Aorta (tissue), 5 donors: ENCODE measurements at regions not wholly inside any gene's neighbourhood (a gene's known extent, or its start where the extent isn't known, plus 50 kb on each side); places are given as distances from the start of the nearest gene placed in this dataset.

Experiments
- ATAC-seq: fragments of 200-7000 bp; cut with Tn5 transposase; one replicate; pipeline ENCODE4 v1.9.1; 2022; ENCODE audit warnings: moderate library complexity; ENCODE audit not compliant: low FRiP score
- DNase-seq, 2 donors: peaks; one replicate each; pipeline ENCODE4 v3.0.0-alpha.2; 2020
- H3K27ac ChIP-seq, 2 donors: one replicate each; pipeline ENCODE4 v1.5.1; 2013; ENCODE audit warnings: low read length in 2 of 2, mild to moderate bottlenecking in 2 of 2, moderate library complexity in 2 of 2, control low read depth in 1 of 2, inconsistent platforms in 1 of 2, low read depth in 1 of 2
- H3K27me3 ChIP-seq, 2 donors: one replicate each; pipeline ENCODE4 v1.6.1; 2013; ENCODE audit warnings: control low read depth in 1 of 2, low read length in 1 of 2, mild to moderate bottlenecking in 1 of 2, moderate library complexity in 1 of 2; ENCODE audit not compliant: insufficient read depth in 2 of 2, control insufficient read depth in 1 of 2
- H3K36me3 ChIP-seq, 2 donors: one replicate each; pipeline ENCODE4 v1.6.1; 2013; ENCODE audit warnings: control low read depth in 1 of 2, low read length in 1 of 2, mild to moderate bottlenecking in 1 of 2; ENCODE audit not compliant: insufficient read depth in 2 of 2, control insufficient read depth in 1 of 2
- H3K4me1 ChIP-seq, 2 donors: one replicate each; pipeline ENCODE4 v1.6.1; 2013; ENCODE audit warnings: low read length in 2 of 2, control low read depth in 1 of 2, mild to moderate bottlenecking in 1 of 2, moderate library complexity in 1 of 2; ENCODE audit not compliant: insufficient read depth in 2 of 2, control insufficient read depth in 1 of 2
- H3K4me3 ChIP-seq, 2 donors: one replicate each; pipeline ENCODE4 v1.5.1; 2013; ENCODE audit warnings: low read length in 2 of 2, control low read depth in 1 of 2, mild to moderate bottlenecking in 1 of 2
- H3K9me3 ChIP-seq: one replicate; pipeline ENCODE4 v1.6.1; 2013; ENCODE audit warnings: mild to moderate bottlenecking, low read length; ENCODE audit not compliant: control insufficient read depth
- WGBS, 2 donors: extraction: QIAGEN DNeasy Blood & Tissue Kit; methylation state at CpG; one replicate each; pipeline ENCODE4 v1.1.7; 2013; 5-methylcytosine and 5-hydroxymethylcytosine counted together
- intact Hi-C, 2 donors: fragments of 100-400 bp; cut with DNase I; formaldehyde crosslinking; loops; one replicate each; pipeline versions ENCODE4 v1.14.2 to v1.15.0; 2022
- donor health status: healthy with polysubstance abuse.
- donor health status: Bipolar disorder and iron deficiency.
- donor health status: DM: no; HTN: no; CAD: no.
- donor health status: DM: no; HTN: no; CAD: no.
- donor health status: DM: yes; HTN: yes; CAD: no.

DNA sequence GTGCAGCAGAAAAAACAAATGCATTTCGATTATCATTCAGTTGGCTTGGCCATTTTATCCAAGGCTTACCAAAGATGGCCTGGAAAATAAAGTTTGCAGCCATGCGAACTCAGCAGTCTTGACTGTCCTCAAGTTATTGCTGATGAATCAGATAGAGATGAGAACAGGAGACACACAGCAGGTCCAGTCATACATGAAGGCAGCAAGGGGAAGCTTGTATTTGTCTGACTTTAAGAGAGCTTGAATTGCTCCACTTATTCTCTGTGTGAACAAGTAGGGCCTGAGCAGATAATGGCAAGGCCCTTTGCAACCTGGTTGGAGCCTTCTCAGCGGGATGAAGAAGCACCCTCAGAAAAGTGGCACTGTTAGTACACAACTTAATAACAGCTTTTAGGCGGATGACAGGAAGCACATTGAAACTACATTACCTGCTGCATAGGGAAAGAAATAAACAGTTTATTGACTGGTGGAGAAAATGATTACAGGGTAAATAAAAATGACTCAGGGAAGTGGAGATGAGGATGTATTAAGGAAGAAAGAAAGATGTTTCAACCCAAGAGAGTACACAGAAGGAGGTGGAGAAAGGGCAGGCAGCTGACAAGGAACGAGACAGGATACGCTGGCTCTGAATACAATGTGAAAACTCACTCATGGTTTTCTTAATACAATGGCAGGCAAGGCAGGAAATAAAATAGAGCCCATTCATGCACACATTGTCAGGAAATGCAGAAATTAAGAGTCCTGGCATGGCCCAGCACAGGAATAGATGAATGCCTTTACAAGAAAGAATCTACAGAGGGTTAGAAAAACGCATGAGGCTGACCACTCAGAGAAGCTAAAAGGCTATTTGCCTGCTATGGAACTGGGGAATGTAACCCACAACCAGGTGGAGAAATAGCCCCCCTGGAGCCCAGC lies 128.4 kb downstream of the GALC start:
- no peaks in the 10 kb centered on the region for H3K36me3 ChIP-seq
- intact Hi-C loops = no loop called here
- no peak overlapping the region for H3K4me3 ChIP-seq
- ATAC-seq (no peak), DNase-seq (no peak)
- H3K27me3 ChIP-seq = peaks cover 0 to 2% of the 10 kb centered on the region in 2 donors
- H3K27ac ChIP-seq = no peak overlapping the region
- no peaks in the 10 kb centered on the region for H3K4me1 ChIP-seq
- no peaks in the 10 kb centered on the region for H3K9me3 ChIP-seq
- 80 to 86% methylated on average over 7 of the region's 7 CpGs for WGBS, 2 donors

DNA sequence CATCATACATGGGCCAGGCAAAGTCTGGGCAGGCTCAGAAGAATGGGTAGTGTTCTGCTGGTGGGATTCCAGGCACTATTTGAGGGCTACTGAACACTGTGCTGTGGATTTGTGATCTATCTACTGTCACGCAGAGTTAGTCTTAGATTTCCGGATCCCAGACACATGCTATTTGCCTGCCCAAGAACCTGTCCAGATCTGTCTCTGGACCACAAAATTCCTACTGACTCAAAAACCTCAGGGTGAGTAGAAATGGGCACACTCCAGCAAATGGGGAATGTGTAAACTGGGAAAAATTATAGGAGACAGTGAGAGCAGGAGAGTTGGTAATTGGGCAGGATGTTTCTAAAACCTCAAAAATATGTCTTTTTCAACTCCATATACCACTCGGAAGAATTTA lies 129.9 kb downstream of the GALC start:
- intact Hi-C loops = no loop called here
- Histone ChIP-seq H3K27me3 (peaks cover 0 to 2% of the 10 kb centered on the region in 2 donors), H3K4me3 (no peak overlapping the region), H3K4me1 (no peaks in the 10 kb centered on the region), H3K36me3 (no peaks in the 10 kb centered on the region), H3K9me3 (no peaks in the 10 kb centered on the region), H3K27ac (no peak overlapping the region)
- 87 to 89% methylated on average over 3 of the region's 3 CpGs for WGBS, 2 donors
- no peak for DNase-seq
- ATAC-seq = no peak

DNA sequence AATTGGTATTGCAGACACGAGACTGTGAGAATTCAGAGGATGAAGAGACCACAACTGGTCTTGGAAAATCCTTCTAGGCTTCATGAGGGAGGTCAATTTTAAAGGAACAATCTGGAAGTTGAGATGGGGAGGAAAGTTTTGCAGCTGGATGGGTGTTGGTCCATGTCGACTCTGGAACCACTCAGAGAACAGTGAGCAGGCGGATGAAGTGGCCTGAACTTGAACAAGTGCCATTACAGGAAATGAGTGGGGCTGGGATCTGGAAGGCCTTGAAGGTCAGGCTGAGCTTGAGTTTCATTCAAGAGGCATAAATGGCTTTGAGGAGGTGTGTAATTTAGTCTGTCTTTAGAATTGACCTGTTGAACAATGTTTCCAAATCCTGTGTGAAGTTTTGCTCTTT lies 140.9 kb downstream of the GALC start:
- Histone ChIP-seq H3K27me3 (peaks cover 0 to 2% of the 10 kb centered on the region in 2 donors), H3K4me3 (no peak overlapping the region), H3K9me3 (peaks cover 1% of the 10 kb centered on the region), H3K4me1 (no peaks in the 10 kb centered on the region), H3K27ac (no peak overlapping the region), H3K36me3 (no peaks in the 10 kb centered on the region)
- ATAC-seq = no peak
- 53 to 82% methylated on average over 3 of the region's 3 CpGs for WGBS, 2 donors
- intact Hi-C loops = no loop called here
- no peak for DNase-seq

DNA sequence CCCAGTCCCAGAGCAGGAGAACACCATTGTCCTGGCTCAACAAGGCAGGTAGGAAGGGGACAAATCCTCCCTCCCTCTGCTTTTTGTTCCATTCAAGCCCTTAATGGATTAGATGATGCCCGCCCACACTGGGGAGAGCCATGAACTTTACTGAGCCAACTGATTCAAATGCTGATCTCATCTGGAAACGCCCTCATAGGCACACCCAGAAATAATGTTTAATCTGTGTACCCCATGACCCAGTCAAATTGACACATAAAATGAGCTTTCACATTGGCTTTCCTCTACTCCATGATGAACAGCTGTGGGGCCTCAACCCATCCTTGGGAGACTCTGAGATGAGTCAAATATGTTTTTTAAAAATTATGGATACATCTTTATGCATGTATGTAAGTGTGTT lies 141.8 kb downstream of the GALC start:
- Histone ChIP-seq H3K36me3 (no peaks in the 10 kb centered on the region), H3K9me3 (peaks cover 1% of the 10 kb centered on the region), H3K27me3 (peaks cover 0 to 2% of the 10 kb centered on the region in 2 donors), H3K4me1 (no peaks in the 10 kb centered on the region), H3K4me3 (no peak overlapping the region), H3K27ac (no peak overlapping the region)
- WGBS, 2 donors = 65 to 66% methylated on average over 2 of the region's 2 CpGs
- no peak for ATAC-seq
- intact Hi-C loops = no loop called here
- DNase-seq = no peak

DNA sequence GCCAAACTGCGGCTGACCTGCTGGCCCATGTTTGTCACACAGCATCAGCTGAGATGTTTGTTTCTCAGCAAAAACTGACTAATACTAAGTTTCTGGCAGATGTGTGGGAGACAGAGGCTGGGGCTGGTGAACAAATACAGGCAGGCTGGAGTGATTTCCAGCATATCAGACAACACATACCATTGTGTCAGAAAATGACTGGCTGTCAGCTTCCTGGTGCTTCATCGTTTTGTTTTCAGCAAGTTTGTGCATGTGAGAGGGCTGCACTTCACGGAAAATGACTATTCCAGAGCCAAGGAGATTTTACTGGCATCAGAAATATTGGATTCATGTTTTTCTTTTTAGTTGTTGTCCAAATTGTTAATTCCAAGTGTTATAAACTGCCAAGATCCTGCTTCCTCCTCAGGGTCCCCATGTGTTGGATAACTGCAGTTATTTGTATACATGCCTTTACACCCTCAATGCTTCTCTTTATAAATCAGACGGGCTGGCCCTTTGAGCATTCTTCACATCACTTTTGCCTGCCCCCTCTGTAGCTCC lies 145.7 kb downstream of the GALC start:
- 51 to 58% methylated on average over 4 of the region's 4 CpGs for WGBS, 2 donors
- intact Hi-C loops = no loop called here
- no peak for ATAC-seq

DNA sequence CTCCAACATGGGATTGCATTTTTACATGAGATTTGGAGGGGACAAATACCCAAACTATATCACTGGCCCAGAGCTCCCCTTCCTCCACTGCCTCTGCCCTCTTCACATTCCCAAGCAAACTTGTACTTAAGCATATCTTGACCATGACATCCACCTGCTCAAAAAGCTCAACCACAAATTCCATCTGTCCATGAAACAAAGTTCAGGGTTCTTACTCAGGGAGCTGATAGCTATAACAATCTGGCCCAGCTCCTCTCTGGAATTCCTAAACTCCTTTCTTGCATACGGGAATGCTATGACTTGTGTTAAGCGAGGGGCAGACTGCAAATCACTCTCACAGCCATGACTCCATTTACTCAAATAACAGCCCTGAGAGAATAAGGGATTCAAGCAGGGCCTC lies 152.1 kb downstream of the GALC start:
- no peak for DNase-seq
- no peaks in the 10 kb centered on the region for H3K4me1 ChIP-seq
- no peak overlapping the region for H3K4me3 ChIP-seq
- 36 to 48% methylated on average over 2 of the region's 2 CpGs for WGBS, 2 donors
- ATAC-seq = no peak
- no peak overlapping the region for H3K27ac ChIP-seq
- intact Hi-C loops = no loop called here
- peaks cover 1% of the 10 kb centered on the region for H3K9me3 ChIP-seq
- H3K27me3 ChIP-seq = no peaks in the 10 kb centered on the region
- no peaks in the 10 kb centered on the region for H3K36me3 ChIP-seq

More for the DNA sequence above, 145.7 kb downstream of the GALC start:
- Histone ChIP-seq H3K27ac (no peak overlapping the region), H3K27me3 (peaks cover 0 to 2% of the 10 kb centered on the region in 2 donors), H3K4me3 (no peak overlapping the region), H3K9me3 (peaks cover 3% of the 10 kb centered on the region), H3K36me3 (no peaks in the 10 kb centered on the region), H3K4me1 (no peaks in the 10 kb centered on the region)
- no peak for DNase-seq

DNA sequence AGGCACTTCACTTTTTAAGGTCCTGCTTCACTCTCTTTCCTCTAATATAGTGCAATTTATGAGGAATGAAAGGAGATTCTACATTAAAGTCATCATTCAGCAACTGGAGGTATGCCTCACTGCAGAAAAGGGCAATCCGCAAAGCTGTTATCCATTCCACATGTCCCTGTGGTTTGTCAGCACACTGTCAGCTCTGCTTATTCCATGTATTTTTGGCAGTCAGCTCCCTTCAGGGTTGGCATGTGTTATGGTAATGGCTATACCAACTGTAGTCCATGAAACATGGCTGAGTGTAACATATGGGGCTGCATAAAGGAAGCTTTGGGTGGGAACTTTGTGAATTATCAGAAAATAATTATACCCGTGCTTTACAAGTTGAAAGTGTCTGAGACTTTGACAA lies 154.1 kb downstream of the GALC start:
- H3K36me3 ChIP-seq = no peaks in the 10 kb centered on the region

DNA sequence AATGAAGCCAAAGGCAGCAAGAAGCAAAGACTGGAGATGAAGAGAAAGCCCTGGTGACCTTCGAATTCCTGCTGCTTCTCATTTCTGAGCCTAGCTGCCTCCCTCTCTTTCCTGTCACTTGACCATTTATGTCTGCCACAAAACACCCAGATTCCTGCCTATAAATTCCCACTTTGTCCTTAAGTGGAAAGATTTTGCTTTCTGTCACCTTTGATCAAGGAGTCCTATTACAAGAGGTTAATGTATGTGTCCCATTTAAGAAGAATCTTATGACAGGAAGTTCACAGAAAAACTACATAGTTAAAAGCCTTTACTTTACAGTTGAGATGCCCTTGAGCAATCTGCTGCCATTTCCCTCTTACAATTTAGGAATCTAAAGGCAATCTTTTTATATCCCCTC lies 155.7 kb downstream of the GALC start:
- 79 to 83% methylated on average over 1 of the region's 1 CpG for WGBS, 2 donors
- no peaks in the 10 kb centered on the region for H3K9me3 ChIP-seq
- no peaks in the 10 kb centered on the region for H3K36me3 ChIP-seq
- no peak for DNase-seq
- intact Hi-C loops = no loop called here
- no peaks in the 10 kb centered on the region for H3K27me3 ChIP-seq
- ATAC-seq = no peak
- no peak overlapping the region for H3K4me3 ChIP-seq
- H3K27ac ChIP-seq = no peak overlapping the region
- no peaks in the 10 kb centered on the region for H3K4me1 ChIP-seq

More for the DNA sequence above, 154.1 kb downstream of the GALC start:
- no peak for ATAC-seq
- Histone ChIP-seq H3K4me3 (no peak overlapping the region), H3K27me3 (no peaks in the 10 kb centered on the region), H3K4me1 (no peaks in the 10 kb centered on the region), H3K27ac (no peak overlapping the region), H3K9me3 (no peaks in the 10 kb centered on the region)
- intact Hi-C loops = no loop called here
- DNase-seq = no peak
- 54 to 64% methylated on average over 2 of the region's 2 CpGs for WGBS, 2 donors

DNA sequence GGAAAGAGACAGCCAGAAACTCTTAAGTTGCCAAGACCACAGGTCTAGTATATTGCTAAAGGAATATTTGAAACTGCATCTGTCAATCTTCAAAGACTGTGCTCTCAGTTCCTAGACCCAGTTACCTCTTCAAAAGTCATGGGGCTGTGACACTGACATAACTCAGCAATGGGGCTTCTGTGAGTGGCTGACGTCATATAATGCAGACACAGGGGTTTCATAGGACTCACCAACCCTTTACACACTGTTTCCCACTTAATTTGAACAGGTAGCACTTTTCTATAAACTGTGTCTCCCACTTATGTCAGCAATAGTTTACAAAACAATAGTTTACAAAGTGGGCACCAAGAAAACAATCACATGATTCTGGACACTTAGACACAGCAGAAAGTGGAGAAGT lies 158.4 kb downstream of the GALC start:
- Histone ChIP-seq H3K4me1 (no peaks in the 10 kb centered on the region), H3K36me3 (no peaks in the 10 kb centered on the region), H3K27ac (no peak overlapping the region), H3K4me3 (no peak overlapping the region), H3K9me3 (no peaks in the 10 kb centered on the region), H3K27me3 (no peaks in the 10 kb centered on the region)
- intact Hi-C loops = no loop called here
- WGBS, 2 donors = 60 to 63% methylated on average over 1 of the region's 1 CpG
- ATAC-seq (no peak), DNase-seq (no peak)
